GM12891 (cell line): ENCODE measurements at regions not wholly inside any gene's neighbourhood (a gene's known extent, or its start where the extent isn't known, plus 50 kb on each side); places are given as distances from the start of the nearest gene placed in this dataset.
"Not testable (repeated sequence)": the region's sequence is repeated elsewhere in the genome, so short reads cannot be mapped to it uniquely, and the experiment has no call there.

ENCODE experiments used
- POLR2A ChIP-seq: IDR thresholded peaks from 2 replicates; pipeline ENCODE4 v1.6.1; 2011; ENCODE audit warnings: low read depth, low read length, control low read depth
- TAF1 ChIP-seq: IDR thresholded peaks from 2 replicates; pipeline ENCODE4 v1.6.1; 2011; ENCODE audit warnings: low read depth, low read length, control low read depth

DNA sequence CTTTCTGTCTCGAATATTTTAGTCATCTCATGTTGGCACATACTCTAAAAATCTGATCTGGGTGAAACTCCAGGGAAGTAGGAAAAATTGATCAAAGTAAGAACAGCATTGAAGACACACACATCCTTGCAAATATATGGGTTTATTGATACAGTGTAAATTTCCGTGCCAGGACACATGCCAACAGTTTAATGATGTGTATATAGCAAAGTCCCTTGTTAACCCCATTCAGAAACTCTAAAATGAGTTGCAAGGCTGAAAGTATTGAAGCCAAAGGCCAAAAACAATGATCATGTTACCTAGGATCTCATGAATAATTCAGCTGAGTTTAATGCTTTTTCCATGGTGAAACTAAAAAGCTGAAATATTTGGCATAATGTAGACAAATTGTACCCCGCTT, 62.3 kb upstream of the FAM72C start:
- TF ChIP-seq POLR2A, TAF1: not testable (repeated sequence)
